GM19035 (cell line): ENCODE measurements at regions not wholly inside any gene's neighbourhood (a gene's known extent, or its start where the extent isn't known, plus 50 kb on each side); places are given as distances from the start of the nearest gene placed in this dataset.

Source experiments
- ATAC-seq: cut with Tn5 transposase; IDR thresholded peaks from one replicate; pipeline ENCODE4 v1.9.1; 2021; ENCODE audit not compliant: unreplicated experiment

DNA sequence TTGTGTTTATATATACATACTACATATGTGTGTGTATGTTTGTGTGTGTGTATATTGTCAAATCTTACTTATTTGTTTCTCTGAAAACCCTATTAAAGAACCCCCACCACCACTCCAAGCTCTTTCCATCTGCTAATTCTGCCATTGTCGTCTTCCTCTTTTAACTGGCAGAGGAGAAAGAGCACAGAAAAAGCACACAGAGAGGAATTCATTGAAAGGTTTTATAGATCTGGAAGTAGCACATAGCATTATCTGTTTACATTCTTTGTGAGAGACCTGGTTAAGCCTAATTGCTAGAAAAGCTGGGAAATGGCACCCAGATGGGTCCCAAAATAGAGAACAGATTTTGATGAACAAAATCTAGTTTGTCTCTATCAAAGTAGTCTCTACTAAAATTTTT lies 800.0 kb upstream of the PIK3C3 start:
- no peak for ATAC-seq

DNA sequence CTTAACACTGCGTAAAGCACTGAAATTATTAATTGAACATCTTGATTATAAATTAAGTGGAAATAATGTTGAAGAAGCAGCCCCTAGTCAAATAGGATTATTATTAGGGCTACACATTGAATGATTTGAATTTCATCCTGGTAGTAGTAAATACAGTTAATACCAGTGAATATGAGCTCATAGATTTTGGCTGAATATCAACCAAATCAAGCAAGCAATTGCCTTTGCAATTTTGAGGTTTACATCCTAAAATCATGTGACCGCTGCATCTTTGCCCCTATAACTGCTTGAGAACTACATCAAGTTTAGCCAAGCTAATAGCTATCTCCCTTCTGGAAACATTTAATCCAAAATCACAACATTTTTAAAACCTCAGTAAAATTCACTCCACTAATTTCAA lies 801.2 kb upstream of the PIK3C3 start:
- ATAC-seq = no peak

DNA sequence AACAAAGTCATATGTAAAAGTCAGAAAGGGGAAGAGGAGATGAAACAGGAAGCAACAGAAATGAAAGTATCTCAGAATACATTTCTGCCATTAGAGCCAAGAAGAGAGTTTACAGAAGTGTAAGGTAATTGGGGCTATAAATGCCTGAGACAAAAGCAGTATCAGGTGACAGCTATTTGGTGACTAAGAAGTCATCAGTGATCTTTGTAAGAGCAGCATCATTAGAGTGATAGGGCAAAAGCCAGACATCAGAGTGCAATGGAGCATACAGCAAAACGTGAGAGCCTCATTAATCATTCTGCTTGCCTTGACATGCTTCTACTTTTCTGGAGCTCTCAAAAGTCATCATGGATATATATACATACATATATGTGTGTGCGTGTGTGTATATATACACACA lies 804.7 kb upstream of the PIK3C3 start:
- ATAC-seq = no peak

DNA sequence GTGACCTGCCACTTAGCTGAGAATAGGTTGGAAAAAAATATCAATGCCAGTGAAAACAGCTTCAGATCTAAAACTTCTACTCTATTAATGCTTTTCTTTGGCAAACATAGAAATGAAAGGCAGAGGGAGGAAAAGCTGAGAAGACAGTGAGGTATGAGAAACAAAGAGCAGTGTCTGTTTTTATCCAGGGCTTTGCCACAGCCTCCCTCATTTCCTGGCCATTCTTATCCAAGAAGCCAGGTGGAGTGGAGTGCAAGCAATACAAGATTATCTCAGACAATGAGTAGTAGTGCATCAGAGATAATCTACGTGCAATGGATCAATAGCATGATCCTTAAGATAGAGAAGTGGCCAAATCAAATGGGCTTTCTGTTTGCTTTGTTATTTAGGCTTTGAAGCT lies 808.7 kb upstream of the PIK3C3 start:
- no peak for ATAC-seq

DNA sequence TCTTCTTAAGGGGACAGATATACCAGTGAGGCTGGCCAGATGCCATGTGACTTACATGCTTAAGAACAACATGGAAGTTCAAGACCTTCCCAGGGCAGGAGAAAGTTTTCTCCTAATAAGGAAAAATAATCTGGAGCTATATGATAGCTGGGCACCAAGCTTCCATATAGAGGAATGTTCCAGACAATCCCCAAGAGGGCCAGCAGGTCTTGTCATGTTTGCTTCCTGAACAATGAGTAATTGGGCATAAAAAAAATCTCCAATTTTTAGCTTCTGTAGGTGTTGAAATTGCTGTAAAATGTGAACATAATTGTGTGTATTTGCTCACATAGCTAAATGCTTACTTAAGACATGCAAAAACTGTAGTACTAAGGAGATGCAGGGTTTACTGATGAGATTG lies 809.5 kb upstream of the PIK3C3 start:
- ATAC-seq = no peak

DNA sequence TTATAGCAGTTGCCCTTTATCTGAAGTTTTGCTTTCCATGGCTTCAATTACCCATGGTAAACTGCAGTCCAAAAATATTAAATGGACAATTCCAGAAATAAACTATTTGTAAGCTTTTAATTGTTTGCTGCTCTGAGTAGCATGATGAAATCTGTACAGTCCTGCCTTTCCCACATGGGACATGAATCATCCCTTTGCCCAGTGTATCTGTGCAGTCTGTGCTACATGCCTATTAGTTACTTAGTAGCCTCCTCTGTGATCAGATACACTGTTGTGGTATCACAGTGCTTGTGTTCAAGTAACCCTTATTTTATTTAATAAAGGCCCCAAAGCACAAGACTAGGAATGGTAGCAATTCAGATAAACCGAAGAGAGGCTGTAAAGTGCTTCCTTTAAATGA lies 810.6 kb upstream of the PIK3C3 start:
- ATAC-seq = no peak

DNA sequence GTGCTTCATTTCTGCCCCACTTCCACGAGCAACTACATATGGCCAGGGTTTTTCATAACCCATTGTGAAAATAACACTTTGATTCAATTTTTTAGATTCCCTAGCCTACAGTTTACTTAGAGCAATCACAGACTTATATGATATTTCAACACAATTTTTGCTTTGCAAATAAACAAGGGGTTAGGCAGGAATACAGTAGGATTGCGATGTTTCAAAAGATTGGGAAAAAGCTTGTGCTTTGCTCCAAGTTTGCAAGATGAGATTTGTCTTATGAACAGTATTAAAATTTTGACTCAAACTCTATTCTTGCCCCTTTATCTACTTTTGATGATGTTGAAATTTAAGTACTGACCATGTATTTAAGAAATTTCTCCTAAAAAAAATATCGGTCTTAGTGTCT lies 814.5 kb upstream of the PIK3C3 start:
- no peak for ATAC-seq

DNA sequence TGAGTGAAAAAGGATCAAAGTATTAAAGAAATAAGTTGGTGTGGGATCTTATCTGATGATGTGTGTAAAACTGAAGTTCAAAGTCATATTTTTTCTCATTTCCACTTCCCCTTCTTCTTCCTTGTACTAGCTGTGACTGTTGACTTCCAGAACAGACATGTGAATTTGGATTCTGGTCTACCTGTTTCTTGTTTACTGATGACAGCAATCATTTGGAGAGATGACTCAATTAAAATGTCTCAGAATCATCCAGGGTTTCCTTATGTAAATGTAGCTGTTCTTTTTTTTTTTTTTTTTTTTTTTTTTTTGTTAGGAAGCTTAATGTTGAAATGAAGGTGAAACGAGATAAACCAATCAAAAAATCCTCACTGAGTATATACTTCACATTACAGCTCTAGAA lies 819.9 kb upstream of the PIK3C3 start:
- no peak for ATAC-seq

DNA sequence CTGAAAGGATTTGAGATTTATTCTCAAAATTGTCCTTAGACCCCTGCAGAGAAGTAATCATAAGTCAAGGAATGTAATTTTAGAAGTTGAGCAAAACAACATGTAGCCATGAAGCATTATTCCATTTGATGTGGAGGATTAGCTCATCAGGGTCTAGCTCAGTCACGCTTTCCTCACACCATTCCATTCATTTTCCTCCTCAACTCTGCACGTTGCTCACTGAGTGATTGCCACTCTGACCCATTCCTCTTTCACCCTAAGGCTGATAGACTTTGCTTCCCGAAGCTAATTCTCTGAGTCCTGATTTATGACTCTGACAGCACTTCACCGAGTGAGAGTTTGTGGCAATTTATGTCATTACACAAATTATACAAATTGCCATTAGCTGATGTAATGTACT lies 820.6 kb upstream of the PIK3C3 start:
- no peak for ATAC-seq

DNA sequence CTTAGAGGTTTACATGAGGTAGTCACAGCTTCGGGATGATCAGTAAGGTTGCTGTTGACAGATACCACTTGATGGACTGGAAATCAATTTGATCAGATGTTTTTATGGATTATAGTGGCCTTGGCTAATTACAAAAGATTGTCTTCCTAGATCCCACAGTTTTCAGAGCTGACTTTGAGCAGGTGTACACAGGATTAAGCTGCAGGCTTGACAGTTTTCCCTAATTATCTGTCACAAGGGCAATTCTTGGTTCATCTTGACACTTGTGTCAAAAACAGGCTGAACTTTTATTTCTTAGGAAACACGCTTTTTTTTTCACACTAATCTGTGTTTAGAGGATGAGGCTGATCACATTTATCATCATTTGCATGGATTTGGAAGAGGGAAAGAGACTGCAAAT lies 824.0 kb upstream of the PIK3C3 start:
- no peak for ATAC-seq

DNA sequence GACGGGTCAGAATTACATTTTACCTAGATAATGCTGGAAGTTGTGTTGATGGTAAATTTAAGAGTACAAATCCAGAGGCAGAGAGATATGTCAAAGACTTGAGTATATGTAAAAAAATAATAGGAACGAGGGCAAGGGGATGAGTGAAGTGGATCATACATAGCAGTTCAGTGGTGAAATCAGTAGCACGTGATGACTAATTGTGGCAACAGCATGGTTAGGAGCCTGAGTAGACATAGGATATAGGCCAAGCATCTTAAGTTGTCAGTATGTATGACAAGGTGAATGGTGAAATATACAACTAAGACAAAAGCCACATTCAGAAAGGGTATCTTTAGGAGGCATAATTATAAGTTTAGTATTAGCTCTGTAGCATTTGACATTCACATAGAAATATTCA lies 826.5 kb upstream of the PIK3C3 start:
- ATAC-seq = no peak

DNA sequence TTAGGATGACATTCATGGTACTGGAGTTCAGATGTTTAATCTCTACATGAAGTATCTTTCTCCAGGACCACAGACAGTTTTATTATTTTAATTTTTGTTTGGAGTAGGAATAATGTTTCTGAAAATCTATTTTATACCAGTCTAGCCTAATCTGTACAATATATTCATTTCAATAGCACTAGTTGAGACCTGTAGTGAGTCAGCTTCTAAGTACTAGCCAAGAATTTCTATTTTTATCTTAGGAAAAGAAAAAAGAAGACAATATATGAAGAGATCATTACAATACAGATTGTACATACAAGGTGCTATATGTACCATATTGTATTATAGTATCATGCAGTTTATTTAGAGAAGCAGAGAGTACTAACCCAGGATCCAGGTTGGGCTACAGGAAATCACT lies 826.9 kb upstream of the PIK3C3 start:
- no peak for ATAC-seq

DNA sequence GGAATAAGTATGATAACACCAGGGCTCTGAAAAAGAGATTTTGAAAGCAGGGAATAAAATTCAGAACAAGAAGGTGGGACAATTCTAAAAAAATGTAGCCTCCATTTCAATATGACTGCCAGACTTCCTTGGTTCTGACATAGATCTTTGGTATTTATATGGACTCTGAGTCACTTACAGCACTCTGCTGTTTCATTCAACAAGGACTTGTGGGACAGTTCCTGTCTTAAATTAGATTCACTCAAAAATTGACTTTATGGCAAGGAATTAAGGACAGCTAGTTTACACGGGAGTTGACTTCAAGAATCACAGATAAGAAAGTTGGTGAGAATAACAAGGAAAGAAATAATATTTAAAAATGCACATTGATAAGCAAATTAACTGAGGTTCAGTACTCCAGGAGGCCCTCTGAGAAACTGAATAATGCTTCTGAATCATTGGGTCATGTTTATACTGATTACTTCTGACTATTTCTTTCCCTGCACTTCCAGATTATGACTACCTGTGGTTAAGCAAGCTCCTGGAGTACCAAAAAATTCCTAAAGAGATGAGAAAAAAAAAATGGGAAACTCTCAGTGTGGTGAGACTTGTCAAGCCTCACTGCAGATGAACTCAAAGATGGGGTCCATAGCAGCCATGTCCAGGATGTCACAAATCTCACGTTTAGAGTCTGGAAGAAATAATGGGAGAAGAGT lies 828.3 kb upstream of the PIK3C3 start:
- ATAC-seq = no peak

DNA sequence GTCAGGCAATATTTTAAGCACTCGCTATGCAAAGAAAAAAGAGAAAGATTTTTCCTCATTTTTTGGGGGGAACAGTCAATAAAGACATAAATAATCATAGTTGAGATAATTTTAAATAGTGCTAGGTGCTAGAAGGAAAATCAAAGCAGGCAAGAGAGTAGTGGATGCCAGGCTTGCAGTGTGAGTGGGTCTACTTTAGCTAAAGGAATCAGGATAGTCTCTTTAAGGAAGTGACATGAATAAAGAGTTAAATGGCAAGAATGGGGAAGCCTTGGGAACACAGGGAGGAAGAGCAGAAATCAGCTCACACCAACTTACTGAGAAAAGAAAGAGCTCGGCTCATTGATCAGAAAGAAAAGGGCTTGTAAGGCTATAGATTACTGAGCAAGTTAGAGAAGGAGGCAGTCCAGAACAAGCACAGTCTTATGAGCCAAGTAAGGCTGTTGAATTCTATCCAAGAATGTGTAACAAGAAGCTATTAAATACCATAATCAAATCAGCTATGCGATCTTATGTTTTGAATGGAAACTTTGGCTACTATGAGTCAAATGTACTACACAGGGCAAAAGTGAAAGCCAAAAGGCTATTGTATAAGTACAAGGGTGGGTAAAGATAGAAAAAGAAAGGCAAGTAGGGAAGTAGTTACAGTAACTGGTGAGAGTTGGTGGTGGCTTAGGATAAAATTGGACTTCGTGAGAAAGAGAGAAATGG lies 833.8 kb upstream of the PIK3C3 start:
- ATAC-seq = no peak

DNA sequence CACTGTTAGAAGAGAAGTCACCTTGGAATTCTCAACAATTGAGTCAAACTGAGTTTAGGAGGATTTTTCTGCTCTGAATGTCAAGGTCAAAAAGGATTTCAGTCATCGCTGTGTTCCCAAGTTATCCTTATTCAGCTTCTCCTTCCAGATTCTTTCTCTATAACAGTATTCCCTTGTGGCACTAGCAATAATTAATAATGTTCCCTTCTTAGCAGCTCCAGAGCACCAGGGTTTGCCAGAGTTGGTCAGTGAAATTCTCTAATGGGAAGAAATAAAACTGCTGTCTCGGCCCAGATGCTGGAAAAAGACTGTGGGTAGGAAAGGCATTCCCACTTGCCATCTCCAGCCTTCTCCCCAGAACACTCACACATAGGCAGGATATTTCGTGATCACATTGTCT lies 836.0 kb upstream of the PIK3C3 start:
- no peak for ATAC-seq

DNA sequence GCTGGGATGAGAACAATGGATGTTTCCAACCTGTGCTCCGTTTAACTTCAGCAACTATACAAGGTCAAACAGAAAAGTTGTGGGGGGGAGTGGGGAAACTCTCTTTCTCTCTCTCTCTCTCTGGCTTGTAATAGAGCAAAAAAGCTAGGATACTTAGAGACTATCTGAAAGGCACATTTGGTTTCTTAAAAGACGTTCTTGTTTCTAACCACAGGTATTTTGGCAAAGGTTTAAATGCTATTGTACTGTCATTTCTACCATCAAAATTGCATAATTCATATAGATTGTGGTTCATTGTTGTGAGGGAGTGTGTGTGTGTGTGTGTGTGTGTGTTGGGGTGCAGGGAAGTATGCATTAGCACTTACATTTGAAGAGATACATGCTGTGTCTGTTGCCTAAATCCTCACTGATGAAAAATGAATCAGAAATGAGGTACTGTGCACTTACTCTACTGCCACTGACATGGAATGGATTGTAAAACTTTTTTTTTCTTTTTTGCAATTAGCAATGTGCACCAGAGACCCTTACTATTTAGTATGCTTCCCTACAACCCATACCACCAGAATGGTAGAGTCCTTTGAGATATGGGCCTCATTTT lies 841.0 kb upstream of the PIK3C3 start:
- no peak for ATAC-seq

DNA sequence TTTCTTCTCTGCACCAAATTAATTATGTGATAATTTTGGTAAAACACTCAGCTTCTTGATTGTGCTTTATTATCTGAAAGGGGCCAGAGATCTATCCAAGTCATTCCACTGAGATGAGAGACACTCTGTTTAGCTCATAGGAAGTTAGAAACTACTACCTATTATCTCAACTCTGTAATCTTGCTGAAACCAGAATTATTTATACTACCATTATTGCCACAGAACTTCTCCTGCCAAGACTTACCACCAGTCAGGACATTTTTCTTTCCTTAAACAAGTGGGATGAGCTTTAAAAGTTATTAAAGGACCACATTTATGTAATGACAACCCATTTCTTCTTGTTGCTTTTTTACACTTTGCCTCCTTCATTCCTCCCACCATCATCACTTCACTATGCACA lies 855.6 kb upstream of the PIK3C3 start:
- no peak for ATAC-seq

DNA sequence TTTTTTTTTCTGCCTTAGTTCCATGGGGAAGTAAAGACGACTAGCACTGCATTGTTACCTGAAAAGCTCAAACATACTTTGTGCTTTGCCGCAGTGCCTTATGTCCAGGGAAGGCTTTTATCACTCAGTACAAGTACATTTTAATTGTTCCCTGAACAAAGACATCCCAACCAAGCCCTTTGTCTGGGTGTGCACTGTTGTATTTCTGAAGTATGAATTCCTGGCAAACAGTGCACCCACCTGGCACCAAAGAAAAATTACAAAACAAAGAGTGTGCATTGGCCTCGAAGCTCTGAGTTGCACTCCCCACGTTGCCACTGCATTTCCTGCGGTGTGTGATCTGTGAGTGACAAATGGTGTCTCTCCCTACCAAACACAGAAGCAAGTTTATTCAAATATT lies 858.5 kb upstream of the PIK3C3 start:
- no peak for ATAC-seq

DNA sequence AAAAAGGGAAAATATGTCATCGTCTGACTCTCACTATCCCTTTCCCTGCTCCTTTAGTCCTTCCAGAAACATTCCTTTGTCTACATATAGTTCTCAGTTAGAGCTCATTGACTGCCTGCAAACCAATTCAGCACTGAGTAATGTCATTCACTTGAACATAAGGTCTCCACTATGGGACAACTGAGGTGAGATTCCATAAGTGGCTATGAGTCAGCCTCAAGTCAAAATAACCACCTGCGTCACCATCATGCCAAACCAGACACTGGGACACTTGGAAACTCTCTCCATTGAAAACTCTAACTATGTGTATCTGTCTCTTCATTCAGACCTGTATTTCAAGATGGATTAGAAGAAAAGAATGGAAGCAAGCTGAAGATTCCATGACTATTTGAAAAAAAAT lies 878.0 kb upstream of the PIK3C3 start:
- ATAC-seq = no peak

DNA sequence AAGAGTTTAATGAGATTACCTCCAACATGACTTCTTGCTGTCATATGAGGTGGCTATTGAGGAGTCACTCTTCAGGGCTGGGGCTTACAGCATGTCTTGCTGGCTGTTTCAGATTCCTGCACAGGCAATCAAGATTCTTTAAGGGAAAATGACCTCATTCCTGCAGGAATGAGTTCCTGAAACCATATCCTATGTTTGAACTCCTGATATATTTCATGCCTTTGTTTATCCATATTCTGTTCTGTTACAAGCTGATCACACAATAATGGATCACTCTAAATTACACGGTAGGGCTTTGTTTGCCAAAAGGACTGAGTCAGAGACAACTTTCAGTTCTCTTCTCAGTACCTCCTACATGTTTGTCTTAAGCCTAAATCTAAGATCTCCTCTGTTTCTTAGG lies 879.8 kb upstream of the PIK3C3 start:
- ATAC-seq = no peak

DNA sequence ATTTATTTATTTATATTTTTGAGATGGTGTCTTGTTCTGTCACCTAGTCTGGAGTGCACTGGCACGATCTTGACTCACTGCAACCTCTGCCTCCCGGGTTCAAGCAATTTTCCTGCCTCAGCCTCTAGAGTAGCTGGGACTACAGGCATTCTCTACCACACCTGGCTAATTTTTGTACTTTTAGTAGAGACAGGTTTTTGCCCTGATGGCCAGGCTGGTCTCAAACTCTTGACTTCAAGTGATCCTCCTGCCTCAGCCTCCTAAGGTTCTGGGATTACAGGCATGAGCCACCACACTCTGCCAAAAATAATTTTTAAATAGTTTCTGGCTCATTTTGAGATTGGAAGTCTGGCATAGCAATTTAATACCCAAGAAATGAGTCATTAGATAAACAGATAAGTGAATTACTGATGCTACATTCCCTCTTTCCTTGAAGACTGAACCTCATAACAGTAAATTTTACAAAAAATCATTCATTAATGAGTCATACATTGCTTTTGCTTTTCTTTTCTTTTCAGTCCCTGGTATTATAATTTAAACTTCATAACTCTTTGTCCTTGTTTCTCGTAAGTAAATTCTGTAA lies 881.6 kb upstream of the PIK3C3 start:
- no peak for ATAC-seq

DNA sequence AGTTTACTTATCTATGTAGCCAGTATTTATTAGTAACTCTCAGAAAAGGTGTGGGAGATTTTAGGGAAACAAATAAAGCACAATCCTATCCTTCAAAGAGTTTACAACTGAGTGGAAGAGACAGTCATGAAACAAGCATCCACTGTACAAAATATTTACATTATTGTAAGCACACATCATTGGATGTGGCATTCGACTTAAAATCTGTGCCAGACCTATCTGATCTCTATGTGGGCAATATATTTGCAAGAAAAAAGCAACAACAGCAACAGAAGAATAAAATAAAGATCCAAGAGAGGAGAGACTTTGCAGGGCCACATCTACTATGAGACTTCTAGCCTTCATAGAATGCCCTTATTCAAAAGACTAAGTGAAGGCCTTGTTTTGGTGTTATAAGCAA lies 882.1 kb upstream of the PIK3C3 start:
- no peak for ATAC-seq
